ENCODE measurements at regions not wholly inside any gene's neighbourhood (a gene's known extent, or its start where the extent isn't known, plus 50 kb on each side); places are given as distances from the start of the nearest gene placed in this dataset.

- DNase-seq = no peak
Observed at GRCh38 chr17:72262766-72263165, 141.9 kb downstream of the SOX9 start.

- no peak for DNase-seq
Observed at GRCh38 chr17:72264682-72265405, 144.0 kb downstream of the SOX9 start.

- no peak for DNase-seq
Observed at GRCh38 chr17:72266112-72266775, 145.4 kb downstream of the SOX9 start.

GRCh38 chr17:72267601-72268000 lies 146.8 kb downstream of the SOX9 start:
- no peak for DNase-seq

GRCh38 chr17:72268431-72268830 lies 147.6 kb downstream of the SOX9 start:
- DNase-seq = no peak

GRCh38 chr17:72270273-72270924 lies 149.6 kb downstream of the SOX9 start:
- DNase-seq = no peak

GRCh38 chr17:72271603-72272002 lies 150.8 kb downstream of the SOX9 start:
- DNase-seq = no peak

- DNase-seq = no peak
Observed at GRCh38 chr17:72273289-72274056, 152.7 kb downstream of the SOX9 start.

- DNase-seq = no peak
Observed at GRCh38 chr17:72274614-72275013, 153.8 kb downstream of the SOX9 start.

GRCh38 chr17:72280881-72281280 lies 160.1 kb downstream of the SOX9 start:
- no peak for DNase-seq

GRCh38 chr17:72282439-72283029 lies 161.7 kb downstream of the SOX9 start:
- DNase-seq = no peak

- DNase-seq = no peak
Observed at GRCh38 chr17:72284806-72285205, 164.0 kb downstream of the SOX9 start.

GRCh38 chr17:72287586-72287985 lies 166.8 kb downstream of the SOX9 start:
- DNase-seq = no peak

GRCh38 chr17:72294487-72294893 lies 173.7 kb downstream of the SOX9 start:
- DNase-seq = no peak

GRCh38 chr17:72295916-72296315 lies 175.1 kb downstream of the SOX9 start:
- no peak for DNase-seq

- no peak for DNase-seq
Observed at GRCh38 chr17:72296456-72296855, 175.6 kb downstream of the SOX9 start.

GRCh38 chr17:72297326-72298115 lies 176.7 kb downstream of the SOX9 start:
- DNase-seq = no peak

GRCh38 chr17:72299100-72299499 lies 178.3 kb downstream of the SOX9 start:
- no peak for DNase-seq

GRCh38 chr17:72299592-72299991 lies 178.8 kb downstream of the SOX9 start:
- no peak for DNase-seq

- DNase-seq = no peak
Observed at GRCh38 chr17:72301887-72302286, 181.1 kb downstream of the SOX9 start.

- no peak for DNase-seq
Observed at GRCh38 chr17:72302735-72303134, 181.9 kb downstream of the SOX9 start.

All from stimulated activated CD4-positive, alpha-beta T cell treated with anti-CD3 and anti-CD28 coated beads, Interleukin-2, amount 100 ng/mL, for 24 hours (primary cell).